ENCODE measurements at regions not wholly inside any gene's neighbourhood (a gene's known extent, or its start where the extent isn't known, plus 50 kb on each side); places are given as distances from the start of the nearest gene placed in this dataset.

DNA sequence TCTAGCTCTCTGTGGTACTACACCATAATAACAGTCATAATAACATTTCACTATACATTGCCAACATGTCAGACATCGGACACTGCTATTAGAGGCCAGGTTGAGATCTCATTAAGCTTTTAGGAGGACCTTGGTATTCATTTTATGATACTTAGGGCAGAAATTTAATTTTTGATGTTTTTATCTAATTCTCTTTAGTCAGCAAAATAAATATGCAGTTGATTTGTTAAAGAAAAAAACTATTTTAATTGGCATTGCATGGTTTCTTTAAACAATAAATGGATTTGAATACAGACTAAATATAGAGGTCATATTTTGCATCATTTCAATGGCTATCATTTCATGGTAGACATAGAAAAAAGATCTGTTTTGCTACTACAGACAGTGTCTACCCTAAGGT, 308.7 kb downstream of the PRDM5 start:
- TF ChIP-seq EZH2 (IDR thresholded peaks at IDR 0.05; ENCODE audit: borderline replicate concordance, insufficient read depth, low read length, poor library complexity, severe bottlenecking) (no peak), RAD21 (conservative IDR thresholded peaks at IDR 0.05) (no peak), POLR2AphosphoS5 (IDR thresholded peaks at IDR 0.05) (no peak)
- TF ChIP-seq, protein P1, sequence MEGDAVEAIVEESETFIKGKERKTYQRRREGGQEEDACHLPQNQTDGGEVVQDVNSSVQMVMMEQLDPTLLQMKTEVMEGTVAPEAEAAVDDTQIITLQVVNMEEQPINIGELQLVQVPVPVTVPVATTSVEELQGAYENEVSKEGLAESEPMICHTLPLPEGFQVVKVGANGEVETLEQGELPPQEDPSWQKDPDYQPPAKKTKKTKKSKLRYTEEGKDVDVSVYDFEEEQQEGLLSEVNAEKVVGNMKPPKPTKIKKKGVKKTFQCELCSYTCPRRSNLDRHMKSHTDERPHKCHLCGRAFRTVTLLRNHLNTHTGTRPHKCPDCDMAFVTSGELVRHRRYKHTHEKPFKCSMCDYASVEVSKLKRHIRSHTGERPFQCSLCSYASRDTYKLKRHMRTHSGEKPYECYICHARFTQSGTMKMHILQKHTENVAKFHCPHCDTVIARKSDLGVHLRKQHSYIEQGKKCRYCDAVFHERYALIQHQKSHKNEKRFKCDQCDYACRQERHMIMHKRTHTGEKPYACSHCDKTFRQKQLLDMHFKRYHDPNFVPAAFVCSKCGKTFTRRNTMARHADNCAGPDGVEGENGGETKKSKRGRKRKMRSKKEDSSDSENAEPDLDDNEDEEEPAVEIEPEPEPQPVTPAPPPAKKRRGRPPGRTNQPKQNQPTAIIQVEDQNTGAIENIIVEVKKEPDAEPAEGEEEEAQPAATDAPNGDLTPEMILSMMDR (IDR thresholded peaks at IDR 0.05; ENCODE audit: poor library complexity, severe bottlenecking) = no peak
- TF ChIP-seq, protein P2, sequence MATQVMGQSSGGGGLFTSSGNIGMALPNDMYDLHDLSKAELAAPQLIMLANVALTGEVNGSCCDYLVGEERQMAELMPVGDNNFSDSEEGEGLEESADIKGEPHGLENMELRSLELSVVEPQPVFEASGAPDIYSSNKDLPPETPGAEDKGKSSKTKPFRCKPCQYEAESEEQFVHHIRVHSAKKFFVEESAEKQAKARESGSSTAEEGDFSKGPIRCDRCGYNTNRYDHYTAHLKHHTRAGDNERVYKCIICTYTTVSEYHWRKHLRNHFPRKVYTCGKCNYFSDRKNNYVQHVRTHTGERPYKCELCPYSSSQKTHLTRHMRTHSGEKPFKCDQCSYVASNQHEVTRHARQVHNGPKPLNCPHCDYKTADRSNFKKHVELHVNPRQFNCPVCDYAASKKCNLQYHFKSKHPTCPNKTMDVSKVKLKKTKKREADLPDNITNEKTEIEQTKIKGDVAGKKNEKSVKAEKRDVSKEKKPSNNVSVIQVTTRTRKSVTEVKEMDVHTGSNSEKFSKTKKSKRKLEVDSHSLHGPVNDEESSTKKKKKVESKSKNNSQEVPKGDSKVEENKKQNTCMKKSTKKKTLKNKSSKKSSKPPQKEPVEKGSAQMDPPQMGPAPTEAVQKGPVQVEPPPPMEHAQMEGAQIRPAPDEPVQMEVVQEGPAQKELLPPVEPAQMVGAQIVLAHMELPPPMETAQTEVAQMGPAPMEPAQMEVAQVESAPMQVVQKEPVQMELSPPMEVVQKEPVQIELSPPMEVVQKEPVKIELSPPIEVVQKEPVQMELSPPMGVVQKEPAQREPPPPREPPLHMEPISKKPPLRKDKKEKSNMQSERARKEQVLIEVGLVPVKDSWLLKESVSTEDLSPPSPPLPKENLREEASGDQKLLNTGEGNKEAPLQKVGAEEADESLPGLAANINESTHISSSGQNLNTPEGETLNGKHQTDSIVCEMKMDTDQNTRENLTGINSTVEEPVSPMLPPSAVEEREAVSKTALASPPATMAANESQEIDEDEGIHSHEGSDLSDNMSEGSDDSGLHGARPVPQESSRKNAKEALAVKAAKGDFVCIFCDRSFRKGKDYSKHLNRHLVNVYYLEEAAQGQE (IDR thresholded peaks at IDR 0.05; ENCODE audit: borderline replicate concordance) = no peak
